ENCODE measurements at regions not wholly inside any gene's neighbourhood (a gene's known extent, or its start where the extent isn't known, plus 50 kb on each side); places are given as distances from the start of the nearest gene placed in this dataset.

DNA sequence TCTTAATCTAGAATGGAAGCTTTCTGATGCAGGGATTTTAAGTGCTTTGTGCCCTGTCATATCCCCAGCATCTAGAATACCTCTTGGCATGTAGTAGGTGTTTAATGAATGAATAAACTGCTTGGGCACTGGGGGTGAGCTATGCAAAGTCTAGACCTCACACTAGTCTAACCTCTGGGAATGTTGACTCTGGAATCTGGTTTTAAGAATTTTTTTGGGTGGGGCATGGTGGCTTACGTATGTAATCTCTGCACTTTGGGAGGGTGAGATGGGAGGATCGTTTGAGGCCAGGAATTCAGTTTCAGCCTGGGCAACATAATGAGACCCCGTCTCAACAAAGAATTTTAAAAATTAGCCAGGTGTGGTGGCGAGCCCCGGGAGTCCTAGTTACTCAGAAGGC lies 146.3 kb upstream of the RGMA start:
- Mint-ChIP-seq H3K4me3 (no peak overlapping the region), H3K27ac (no peak overlapping the region)
- TF ChIP-seq, protein P1, sequence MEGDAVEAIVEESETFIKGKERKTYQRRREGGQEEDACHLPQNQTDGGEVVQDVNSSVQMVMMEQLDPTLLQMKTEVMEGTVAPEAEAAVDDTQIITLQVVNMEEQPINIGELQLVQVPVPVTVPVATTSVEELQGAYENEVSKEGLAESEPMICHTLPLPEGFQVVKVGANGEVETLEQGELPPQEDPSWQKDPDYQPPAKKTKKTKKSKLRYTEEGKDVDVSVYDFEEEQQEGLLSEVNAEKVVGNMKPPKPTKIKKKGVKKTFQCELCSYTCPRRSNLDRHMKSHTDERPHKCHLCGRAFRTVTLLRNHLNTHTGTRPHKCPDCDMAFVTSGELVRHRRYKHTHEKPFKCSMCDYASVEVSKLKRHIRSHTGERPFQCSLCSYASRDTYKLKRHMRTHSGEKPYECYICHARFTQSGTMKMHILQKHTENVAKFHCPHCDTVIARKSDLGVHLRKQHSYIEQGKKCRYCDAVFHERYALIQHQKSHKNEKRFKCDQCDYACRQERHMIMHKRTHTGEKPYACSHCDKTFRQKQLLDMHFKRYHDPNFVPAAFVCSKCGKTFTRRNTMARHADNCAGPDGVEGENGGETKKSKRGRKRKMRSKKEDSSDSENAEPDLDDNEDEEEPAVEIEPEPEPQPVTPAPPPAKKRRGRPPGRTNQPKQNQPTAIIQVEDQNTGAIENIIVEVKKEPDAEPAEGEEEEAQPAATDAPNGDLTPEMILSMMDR (IDR thresholded peaks at IDR 0.05): no peak

DNA sequence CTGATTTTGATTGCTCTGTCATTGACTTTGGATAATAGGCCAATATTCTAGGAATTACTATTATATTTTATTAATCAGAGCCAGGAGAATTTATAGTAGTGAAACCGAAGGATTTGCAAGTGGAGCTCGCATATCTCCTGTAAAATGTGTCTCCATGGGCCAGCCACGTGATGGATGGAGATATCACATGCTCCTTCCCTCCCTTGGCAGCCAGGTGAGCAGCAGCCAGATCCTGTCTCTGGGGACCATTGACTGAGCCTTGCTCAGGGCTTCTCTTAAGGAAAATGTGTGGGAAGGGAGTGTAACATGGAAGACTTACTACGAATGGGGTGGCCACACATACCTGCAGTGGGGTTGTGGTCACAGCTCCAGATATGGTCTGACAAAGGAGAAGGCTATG lies 144.7 kb upstream of the RGMA start:
- H3K27me3 Mint-ChIP-seq (ENCODE audit: insufficient read depth): peaks cover 1% of the 10 kb centered on the region; the same call in 1 of the 2 replicates
- peaks cover 8% of the 10 kb centered on the region; the same call in 1 of the 2 replicates for H3K36me3 Mint-ChIP-seq (ENCODE audit: low read depth)
- no peak overlapping the region for H3K27ac Mint-ChIP-seq
- TF ChIP-seq, protein P1 (IDR thresholded peaks at IDR 0.05): no peak
- H3K9me3 Mint-ChIP-seq: peaks cover 61% of the 10 kb centered on the region
- DNase-seq: no peak
- H3K4me1 Mint-ChIP-seq (ENCODE audit: low read depth): no peaks in the 10 kb centered on the region
- H3K4me3 Mint-ChIP-seq: no peak overlapping the region

More for the DNA sequence above, 146.3 kb upstream of the RGMA start:
- Mint-ChIP-seq H3K4me1 (ENCODE audit: low read depth) (no peaks in the 10 kb centered on the region), H3K9me3 (peaks cover 52% of the 10 kb centered on the region), H3K36me3 (ENCODE audit: low read depth) (peaks cover 8% of the 10 kb centered on the region; the same call in 1 of the 2 replicates), H3K27me3 (ENCODE audit: insufficient read depth) (peaks cover 1% of the 10 kb centered on the region; the same call in 1 of the 2 replicates)
- DNase-seq: no peak

DNA sequence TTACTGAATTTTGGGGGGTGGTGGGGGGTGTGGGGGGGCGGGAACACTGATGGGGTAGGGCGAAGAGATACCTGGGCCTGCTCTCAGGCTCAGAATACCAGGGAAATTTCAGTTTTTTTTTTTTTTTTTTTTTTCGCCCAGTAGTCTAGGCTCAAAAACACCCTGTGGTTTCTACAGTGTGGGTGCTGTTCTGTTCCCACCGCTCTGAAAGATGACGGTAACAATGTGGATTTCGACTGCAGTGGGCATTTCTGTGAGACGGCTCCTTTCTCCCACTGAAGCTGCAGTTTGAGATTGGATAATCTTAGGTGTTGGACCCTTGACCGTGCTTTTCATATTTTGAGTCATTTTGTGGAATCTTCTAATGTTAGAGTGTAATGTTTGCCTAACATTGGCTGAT lies 143.8 kb upstream of the RGMA start:
- peaks cover 1% of the 10 kb centered on the region; the same call in 1 of the 2 replicates for H3K27me3 Mint-ChIP-seq (ENCODE audit: insufficient read depth)
- H3K27ac Mint-ChIP-seq: no peak overlapping the region
- DNase-seq: no peak
- TF ChIP-seq, protein P1 (IDR thresholded peaks at IDR 0.05): no peak
- H3K9me3 Mint-ChIP-seq: peaks cover 55% of the 10 kb centered on the region
- H3K4me3 Mint-ChIP-seq: no peak overlapping the region
- H3K36me3 Mint-ChIP-seq (ENCODE audit: low read depth): peaks cover 8% of the 10 kb centered on the region; the same call in 1 of the 2 replicates
- H3K4me1 Mint-ChIP-seq (ENCODE audit: low read depth): no peaks in the 10 kb centered on the region

DNA sequence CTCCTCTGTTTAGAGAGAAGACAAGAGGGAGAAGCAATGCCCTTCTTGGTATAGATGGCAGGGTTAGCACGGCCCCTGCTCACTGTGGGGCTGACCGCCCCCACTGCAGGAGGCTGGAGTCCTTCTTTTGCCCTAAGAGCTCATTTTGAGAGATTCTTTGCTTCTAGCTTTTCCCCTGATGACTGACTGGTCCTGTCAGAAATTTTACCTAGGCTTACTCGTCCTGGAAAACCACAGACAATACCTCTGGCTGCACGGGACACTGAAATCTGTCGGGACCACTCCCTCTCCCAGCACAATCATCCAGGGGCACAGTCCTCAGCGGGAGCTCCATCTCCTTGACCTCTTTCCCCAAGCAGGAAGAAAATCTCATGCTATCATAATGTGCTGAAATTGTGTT lies 143.0 kb upstream of the RGMA start:
- H3K9me3 Mint-ChIP-seq: peaks cover 55% of the 10 kb centered on the region
- no peaks in the 10 kb centered on the region for H3K4me1 Mint-ChIP-seq (ENCODE audit: low read depth)
- no peak overlapping the region for H3K4me3 Mint-ChIP-seq
- H3K27ac Mint-ChIP-seq: no peak overlapping the region
- peaks cover 1% of the 10 kb centered on the region; the same call in 1 of the 2 replicates for H3K27me3 Mint-ChIP-seq (ENCODE audit: insufficient read depth)
- TF ChIP-seq, protein P1 (IDR thresholded peaks at IDR 0.05): no peak
- peaks cover 8% of the 10 kb centered on the region; the same call in 1 of the 2 replicates for H3K36me3 Mint-ChIP-seq (ENCODE audit: low read depth)
- no peak for DNase-seq

DNA sequence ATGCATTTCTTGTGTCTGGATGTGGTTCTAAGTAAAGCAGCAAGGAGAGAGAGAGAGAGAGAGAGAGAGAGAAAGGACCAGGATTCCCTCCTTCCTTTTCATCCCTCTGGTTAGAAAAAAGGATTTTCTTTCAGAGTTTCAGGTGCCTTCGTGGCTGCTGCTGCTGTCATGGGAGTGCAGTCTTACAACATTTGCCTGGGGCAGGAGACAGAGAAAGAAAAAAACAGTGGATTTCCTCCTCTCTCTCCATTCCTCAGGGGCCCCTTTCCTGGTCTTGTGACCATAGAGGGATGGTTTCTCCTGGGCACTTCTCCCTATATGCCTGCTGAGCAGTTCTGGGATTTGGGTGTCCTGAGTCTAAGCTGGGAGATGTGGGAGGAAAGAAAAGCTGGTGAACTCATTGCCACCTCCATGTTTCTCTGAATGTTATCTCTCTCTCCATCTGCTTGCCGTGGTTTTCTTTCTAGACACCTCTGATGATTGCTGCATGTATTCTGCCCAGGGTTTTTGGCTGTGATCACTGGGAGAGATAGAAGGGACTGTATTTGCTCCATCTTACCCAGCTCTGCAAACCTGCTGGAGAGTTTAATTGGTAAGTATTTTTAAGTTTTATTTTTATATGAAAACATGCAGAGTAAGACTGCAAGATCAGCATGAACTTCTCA lies 142.4 kb upstream of the RGMA start:
- peaks cover 1% of the 10 kb centered on the region; the same call in 1 of the 2 replicates for H3K27me3 Mint-ChIP-seq (ENCODE audit: insufficient read depth)

More for the DNA sequence above, 142.4 kb upstream of the RGMA start:
- Mint-ChIP-seq H3K4me3 (no peak overlapping the region), H3K9me3 (peaks cover 51% of the 10 kb centered on the region), H3K27ac (no peak overlapping the region), H3K4me1 (ENCODE audit: low read depth) (no peaks in the 10 kb centered on the region), H3K36me3 (ENCODE audit: low read depth) (peaks cover 8% of the 10 kb centered on the region; the same call in 1 of the 2 replicates)
- no peak for DNase-seq
- TF ChIP-seq, protein P1 (IDR thresholded peaks at IDR 0.05): no peak
